GM12878 (cell line): ENCODE measurements at regions not wholly inside any gene's neighbourhood (a gene's known extent, or its start where the extent isn't known, plus 50 kb on each side); places are given as distances from the start of the nearest gene placed in this dataset.

Experiments
- ATAC-seq: fragments of 200-7000 bp; cut with Tn5 transposase; 3 replicates; pipeline ENCODE4 v1.9.1; 2020; ENCODE audit warnings: mild to moderate bottlenecking, moderate library complexity
- BruUV-seq: library from RNA; stranded (reverse); fragments of 400-500 nt; replicated peaks from 2 replicates; lab custom pipeline; 2021; lab: Mats Ljungman, UMichigan
- CTCF ChIA-PET: fragments of 300-600 bp; sonication (Branson Sonifier 250); formaldehyde crosslinking; extraction: SDS; loops from one replicate; lab custom pipeline; 2021; ENCODE audit warnings: inconsistent platforms; lab: Yijun Ruan, JAX
- POLR2A ChIA-PET: fragments of 350-600 bp; formaldehyde crosslinking; extraction: SDS; loops from one replicate; lab custom pipeline; 2021; ENCODE audit warnings: inconsistent platforms; lab: Charles Lee
- RAD21 ChIA-PET: fragments of 300-600 bp; sonication (Branson Sonifier 250); formaldehyde crosslinking; loops from one replicate; lab custom pipeline; 2023; ENCODE audit warnings: antibody characterized with exemption; ENCODE audit not compliant: unreplicated experiment; lab: Charles Lee
- SMC1A ChIA-PET: fragments of 300-600 bp; sonication (Branson Sonifier 250); formaldehyde crosslinking; loops from one replicate; lab custom pipeline; 2023; ENCODE audit not compliant: unreplicated experiment, uncharacterized antibody; lab: Charles Lee
- DNase-seq: peaks from one replicate; pipeline ENCODE4 v3.0.0-alpha.2; 2011; ENCODE audit warnings: low read depth, low spot score
- FAIRE-seq: peaks from 3 replicates; lab custom pipeline; 2011; peaks lifted over from hg19 to GRCh38; lab: Jason Lieb, UNC
- H2AFZ ChIP-seq: 2 replicates; pipeline ENCODE4 v1.6.0; 2011; ENCODE audit warnings: low read depth, low read length, control low read depth; ENCODE audit not compliant: control insufficient read depth
- H3K27ac ChIP-seq: 2 replicates; pipeline ENCODE4 v1.5.1; 2011; ENCODE audit warnings: control low read depth; ENCODE audit not compliant: control insufficient read depth, insufficient read depth
- H3K27me3 ChIP-seq, 2 experiments: replicated peaks in 1 of 2; 2 replicates each; pipeline versions ENCODE4 v1.6.0 to v1.6.1; 2011; ENCODE audit warnings: low read length in 1 of 2; ENCODE audit not compliant: control insufficient read depth in 2 of 2, insufficient read depth in 2 of 2
- H3K36me3 ChIP-seq, 2 experiments: 2 replicates each; pipeline ENCODE4 v1.5.1; 2011; ENCODE audit warnings: low read length in 1 of 2; ENCODE audit not compliant: control insufficient read depth in 2 of 2, insufficient read depth in 2 of 2
- H3K4me1 ChIP-seq: 2 replicates; pipeline ENCODE4 v1.6.1; 2011; ENCODE audit warnings: mild to moderate bottlenecking, low read length, moderate library complexity, mixed read lengths; ENCODE audit not compliant: control insufficient read depth, insufficient read depth
- H3K4me2 ChIP-seq: 2 replicates; pipeline ENCODE4 v1.6.0; 2011; ENCODE audit warnings: control low read depth; ENCODE audit not compliant: control insufficient read depth, insufficient read depth
- H3K4me3 ChIP-seq: fragments of 200-600 bp; sonication (generic); 2 replicates; pipeline ENCODE4 v1.5.1; 2016
- H3K79me2 ChIP-seq: 2 replicates; pipeline ENCODE4 v1.6.0; 2011; ENCODE audit warnings: low read length; ENCODE audit not compliant: control insufficient read depth, insufficient read depth
- H3K9ac ChIP-seq: 2 replicates; pipeline ENCODE4 v1.8.0; 2011; ENCODE audit warnings: low read length, control low read depth, mixed read lengths; ENCODE audit not compliant: control insufficient read depth, insufficient read depth
- H3K9me3 ChIP-seq: replicated peaks from 3 replicates; pipeline ENCODE4 v1.5.1; 2011; ENCODE audit warnings: mild to moderate bottlenecking, low read length; ENCODE audit not compliant: control insufficient read depth, insufficient read depth
- H4K20me1 ChIP-seq: 2 replicates; pipeline ENCODE4 v1.6.0; 2011; ENCODE audit not compliant: control insufficient read depth, insufficient read depth
- CBX5 ChIP-seq: sonication (generic); IDR thresholded peaks from 2 replicates; pipeline ENCODE4 v1.6.1; 2016; ENCODE audit warnings: low read depth, moderate library complexity, mild to moderate bottlenecking, inconsistent platforms
- CEBPZ ChIP-seq: fragments of 150-350 bp; IDR thresholded peaks from 2 replicates; pipeline ENCODE4 v1.6.1; 2016; ENCODE audit warnings: low read depth, low read length
- E4F1 ChIP-seq: fragments of 450-650 bp; IDR thresholded peaks from 2 replicates; pipeline ENCODE4 v1.6.1; 2018; ENCODE audit warnings: borderline replicate concordance, mild to moderate bottlenecking; ENCODE audit not compliant: partially characterized antibody
- EED ChIP-seq: sonication (generic); IDR thresholded peaks from 2 replicates; pipeline ENCODE4 v1.6.1; 2016; ENCODE audit warnings: antibody characterized with exemption, low read depth
- EZH2 ChIP-seq: IDR thresholded peaks from 2 replicates; pipeline ENCODE4 v1.6.1; 2012; ENCODE audit warnings: low read depth, mild to moderate bottlenecking, control low read depth, inconsistent platforms, low read length, borderline replicate concordance; ENCODE audit not compliant: control insufficient read depth
- MAX ChIP-seq: IDR thresholded peaks from 2 replicates; pipeline ENCODE4 v1.6.1; 2012; ENCODE audit warnings: low read depth, low read length, improper control_type of control experiment
- RUNX3 ChIP-seq: IDR thresholded peaks from 2 replicates; pipeline ENCODE4 v1.6.1; 2012; ENCODE audit warnings: low read length, inconsistent platforms
- TAF1 ChIP-seq: IDR thresholded peaks from 2 replicates; pipeline ENCODE4 v1.6.1; 2011; ENCODE audit warnings: mild to moderate bottlenecking, low read depth, low read length, borderline replicate concordance
- WGBS: methylation state at CpG from one replicate; pipeline ENCODE4 v1.1.6; 2016; ENCODE audit warnings: low lambda C conversion rate; ENCODE audit not compliant: insufficient replicate concordance, insufficient coverage; ENCODE audit errors: missing lambda C conversion rate; 5-methylcytosine and 5-hydroxymethylcytosine counted together
- in situ Hi-C: fragments of 300-500 bp; cut with MboI; formaldehyde crosslinking; loops from 9 replicates; pipeline ENCODE4 v1.14.3; 2018; ENCODE audit warnings: mixed read lengths
- intact Hi-C: fragments of 100-400 bp; cut with micrococcal nuclease; formaldehyde crosslinking; loops from one replicate; pipeline ENCODE4 v1.14.2; 2022; ENCODE audit not compliant: unreplicated experiment

- H3K36me3 ChIP-seq = no peaks in the 10 kb centered on the region
- CTCF ChIA-PET = no interaction called here
- no peak for TF ChIP-seq E4F1
- TF ChIP-seq MAX = no peak
- TF ChIP-seq RUNX3 = no peak
- TF ChIP-seq EZH2 = no peak
- TF ChIP-seq TAF1 = no peak
- TF ChIP-seq CBX5 = no peak
- no peak for TF ChIP-seq CEBPZ
- no peak for TF ChIP-seq EED
- H3K9me3 ChIP-seq = no peaks in the 10 kb centered on the region
- SMC1A ChIA-PET = no interaction called here
- no peaks in the 10 kb centered on the region for H3K79me2 ChIP-seq
- H2AFZ ChIP-seq = no peak overlapping the region
- H3K4me1 ChIP-seq = no peaks in the 10 kb centered on the region
- H3K27me3 ChIP-seq = no peaks in the 10 kb centered on the region
- RAD21 ChIA-PET = no interaction called here
- in situ Hi-C loops (no loop called here), intact Hi-C loops (no loop called here)
- H4K20me1 ChIP-seq = no peaks in the 10 kb centered on the region
- H3K4me3 ChIP-seq = no peak overlapping the region
- ATAC-seq (no peak), FAIRE-seq (no peak), DNase-seq (no peak)
- BruUV-seq = no TSS peak
- no peak overlapping the region for H3K4me2 ChIP-seq
- 16% methylated on average over 7 of the region's 7 CpGs for WGBS
- H3K9ac ChIP-seq = no peak overlapping the region
- POLR2A ChIA-PET = no interaction called here
- H3K27ac ChIP-seq = no peak overlapping the region
Observed at GRCh38 chr18:78794071-78794430, 185.6 kb upstream of the SALL3 start.
